NCI-H187 (cell line): ENCODE measurements at regions not wholly inside any gene's neighbourhood (a gene's known extent, or its start where the extent isn't known, plus 50 kb on each side); places are given as distances from the start of the nearest gene placed in this dataset.

ENCODE experiments used
- DNase-seq, 2 experiments: peaks; one replicate each; lab custom pipeline; 2025; lab: John Stamatoyannopoulos, UW

DNA sequence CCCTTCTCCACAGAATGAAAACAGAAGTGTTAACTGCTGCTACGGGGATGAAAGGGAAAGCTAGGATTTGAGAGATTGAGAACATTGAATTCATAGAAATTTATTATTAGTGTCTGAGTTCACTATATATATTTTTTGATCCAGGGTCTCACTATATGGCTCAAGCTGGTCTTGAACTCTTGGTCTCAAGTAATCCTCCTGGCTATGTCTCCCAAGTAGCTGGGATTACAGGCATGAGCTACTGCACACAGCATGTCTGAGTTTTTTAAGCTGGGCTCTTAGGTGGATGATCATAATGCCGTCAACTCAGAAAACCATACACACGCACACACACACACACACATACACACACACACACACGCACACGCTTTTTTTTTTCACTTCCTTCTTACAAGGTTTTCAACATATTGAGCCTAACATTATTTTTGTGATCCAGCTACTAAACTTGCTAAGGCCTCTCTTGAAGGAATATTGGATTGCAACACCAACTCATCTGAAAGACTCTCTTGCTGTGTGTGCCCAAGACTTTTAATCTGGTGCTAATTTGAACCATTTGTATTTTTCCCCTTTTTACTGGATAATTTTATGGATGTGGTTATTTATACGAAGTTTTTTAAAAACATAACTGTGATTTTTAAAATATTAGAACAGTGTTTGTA, 1045.4 kb downstream of the DTWD2 start:
- no peak for DNase-seq

DNA sequence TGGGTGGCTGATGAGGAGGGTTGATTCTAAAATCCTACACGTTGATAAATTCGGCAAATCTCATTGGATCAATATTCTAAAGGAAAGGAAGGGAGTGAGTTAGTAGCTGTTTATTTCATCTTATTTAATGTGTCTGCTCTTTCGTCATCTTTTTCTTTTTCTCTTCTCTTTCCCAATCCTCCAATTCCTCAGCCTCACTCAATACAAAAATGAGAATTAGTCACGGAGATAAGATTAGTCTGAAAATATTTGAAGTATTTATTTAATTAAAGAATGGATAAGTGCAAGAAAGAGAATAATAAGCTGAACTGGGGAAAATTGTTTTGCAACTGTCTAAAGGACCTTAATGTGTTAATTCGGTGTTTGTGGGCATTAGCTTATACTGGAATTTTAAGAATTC, 1095.1 kb downstream of the DTWD2 start:
- DNase-seq = no peak

DNA sequence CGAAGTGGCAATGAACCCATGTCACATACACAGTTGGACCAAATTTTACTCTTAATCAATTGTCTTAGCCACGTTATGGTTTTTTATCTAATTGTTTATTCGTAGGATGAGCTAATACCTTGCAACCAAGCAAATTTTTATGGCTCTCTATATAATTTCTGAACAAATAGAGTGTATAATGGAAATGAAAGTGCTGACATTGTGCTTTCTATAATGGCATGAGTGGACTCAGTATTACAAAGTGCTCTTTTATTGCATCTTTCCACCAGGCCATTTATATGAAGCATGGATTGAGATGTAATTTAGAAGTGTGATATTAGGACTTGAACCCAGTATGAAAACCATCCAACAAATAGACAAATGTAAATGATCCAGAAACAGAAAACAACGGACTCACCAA, 1096.0 kb downstream of the DTWD2 start:
- no peak for DNase-seq

DNA sequence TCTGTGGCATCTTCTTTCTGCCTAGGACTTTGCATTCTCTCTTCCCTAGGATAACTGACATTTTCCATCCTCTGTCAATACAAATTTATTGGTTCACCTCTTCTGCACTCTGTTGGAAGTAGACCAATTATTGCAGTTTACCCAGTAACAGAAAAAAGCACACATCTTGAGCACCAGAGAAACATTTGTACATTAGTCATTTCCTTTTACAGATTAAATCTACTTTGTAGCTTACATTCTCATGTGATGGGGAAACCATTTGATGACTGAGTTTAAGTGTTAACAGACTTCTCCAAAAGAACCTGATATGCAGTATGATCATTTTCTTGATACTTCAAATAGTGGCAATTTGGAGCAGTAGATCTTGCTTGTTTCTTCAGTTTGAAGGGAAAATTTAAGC, 1098.8 kb downstream of the DTWD2 start:
- DNase-seq = no peak

DNA sequence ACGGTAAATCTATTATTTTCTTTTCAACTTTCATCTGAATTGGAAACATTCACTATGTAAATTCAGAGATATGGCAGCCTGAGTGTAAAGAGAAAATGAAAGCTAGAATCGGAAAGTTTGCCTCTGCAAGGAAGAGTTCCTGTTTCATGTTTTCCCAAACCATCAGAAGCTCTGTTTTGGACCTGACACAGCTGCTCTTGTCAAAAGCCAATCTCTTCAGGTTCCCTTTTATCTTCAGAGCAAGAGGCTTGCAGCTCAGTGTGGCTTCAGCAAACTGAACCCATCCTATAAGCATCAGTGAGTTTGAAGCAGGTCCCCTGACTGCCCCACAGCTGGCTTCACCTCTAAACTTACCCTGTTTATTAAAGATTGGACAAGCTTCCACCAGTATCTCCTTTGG, 1099.7 kb downstream of the DTWD2 start:
- no peak for DNase-seq

DNA sequence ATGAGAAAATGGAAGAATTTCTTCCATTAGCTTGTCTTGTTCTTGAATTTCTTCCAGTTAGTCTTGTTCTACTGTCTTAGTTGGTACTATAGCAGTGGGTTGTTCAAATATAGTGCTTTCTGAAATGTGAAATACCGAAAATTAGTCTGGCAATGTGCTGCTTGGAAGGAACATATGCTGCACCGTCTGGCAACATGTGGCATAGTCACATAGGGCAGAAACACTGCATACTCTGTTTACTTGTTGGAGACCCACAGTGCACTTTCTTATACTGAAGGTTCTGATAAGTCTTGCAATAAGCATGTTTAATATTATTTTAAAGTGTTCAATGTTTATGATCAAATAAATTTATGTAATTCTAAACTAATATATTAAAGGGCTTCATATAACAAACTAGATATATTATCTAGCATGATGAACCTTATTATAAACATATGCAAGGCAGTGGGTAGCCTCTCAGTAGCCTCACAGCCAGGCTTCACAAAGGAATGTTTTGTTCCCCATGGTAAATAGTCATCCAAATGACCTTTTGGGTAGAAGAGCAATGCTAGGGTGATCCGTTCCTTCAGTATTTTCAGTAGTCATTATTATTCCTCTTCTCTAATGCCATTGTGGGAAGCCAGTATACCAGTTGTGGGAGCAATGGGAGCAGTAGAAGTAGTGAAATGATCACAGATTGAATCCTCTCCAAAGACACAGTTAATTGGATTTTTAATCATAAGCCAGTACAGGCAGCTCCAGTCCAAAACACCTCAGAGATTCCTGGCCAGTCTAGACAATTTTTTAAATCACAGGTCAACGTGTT, 1106.7 kb downstream of the DTWD2 start:
- DNase-seq = no peak

DNA sequence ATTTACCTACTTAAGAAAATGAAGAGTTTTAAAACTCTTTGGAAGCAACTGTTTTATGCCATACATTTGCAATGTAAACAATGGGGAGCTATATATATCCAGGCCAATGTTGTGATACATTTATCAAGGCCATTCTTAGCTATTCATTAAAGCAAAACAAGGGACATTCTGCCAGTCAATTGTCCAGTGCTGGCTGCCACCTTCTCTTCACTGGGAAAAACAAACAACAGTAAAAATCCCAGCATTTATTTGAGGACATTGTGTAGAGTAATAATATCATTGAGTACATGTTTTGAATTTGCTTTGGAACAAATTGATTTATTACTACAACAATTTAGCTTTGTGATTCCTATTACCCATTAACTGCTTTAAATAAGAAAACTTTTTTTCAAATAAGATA, 1107.4 kb downstream of the DTWD2 start:
- no peak for DNase-seq

DNA sequence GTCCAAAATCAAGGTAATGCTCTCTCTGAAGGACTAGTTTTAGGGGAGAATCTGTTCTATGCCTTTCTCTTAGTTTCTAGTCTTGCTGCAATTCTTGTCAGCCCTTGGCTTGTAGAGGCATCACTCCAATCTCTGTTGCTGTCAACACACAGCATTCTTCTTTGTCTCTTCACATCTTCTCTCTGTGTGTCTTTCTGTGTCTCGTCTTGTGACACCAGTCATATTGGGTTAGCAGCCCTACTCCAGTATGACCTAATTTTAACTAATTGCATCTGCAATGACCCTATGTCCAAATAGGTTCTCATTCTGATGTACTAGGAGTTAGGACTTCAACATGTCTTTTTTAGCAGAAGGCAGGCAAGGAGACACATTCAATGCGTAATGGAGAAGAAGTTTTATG, 1110.6 kb downstream of the DTWD2 start:
- no peak for DNase-seq

DNA sequence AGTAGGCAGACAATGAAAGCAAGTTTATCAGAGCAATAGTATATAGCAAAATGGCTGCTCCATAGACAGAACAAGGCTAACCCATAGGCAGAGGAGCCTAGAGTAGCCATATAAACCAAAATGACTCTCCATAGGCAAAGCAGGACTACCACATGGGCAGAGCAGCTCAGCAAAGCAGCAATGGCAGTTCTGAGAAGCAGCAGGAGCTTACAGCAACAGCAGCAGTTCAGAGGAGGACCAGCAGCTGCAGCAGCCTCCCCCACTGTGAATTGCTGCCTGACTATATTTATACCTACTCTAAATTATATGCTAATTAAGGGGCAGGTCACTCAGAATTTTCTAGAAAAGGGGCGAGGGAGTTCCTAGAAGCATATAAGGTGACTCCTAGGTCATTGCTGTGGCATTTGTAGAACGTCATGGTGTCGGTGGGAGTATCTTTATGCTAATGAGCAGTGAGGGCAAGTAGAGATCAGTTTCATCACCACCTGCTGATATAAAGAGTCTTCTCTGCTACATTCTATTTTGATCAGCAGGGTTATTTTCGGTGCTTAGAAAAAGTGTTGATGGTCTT, 1115.5 kb downstream of the DTWD2 start:
- no peak for DNase-seq

DNA sequence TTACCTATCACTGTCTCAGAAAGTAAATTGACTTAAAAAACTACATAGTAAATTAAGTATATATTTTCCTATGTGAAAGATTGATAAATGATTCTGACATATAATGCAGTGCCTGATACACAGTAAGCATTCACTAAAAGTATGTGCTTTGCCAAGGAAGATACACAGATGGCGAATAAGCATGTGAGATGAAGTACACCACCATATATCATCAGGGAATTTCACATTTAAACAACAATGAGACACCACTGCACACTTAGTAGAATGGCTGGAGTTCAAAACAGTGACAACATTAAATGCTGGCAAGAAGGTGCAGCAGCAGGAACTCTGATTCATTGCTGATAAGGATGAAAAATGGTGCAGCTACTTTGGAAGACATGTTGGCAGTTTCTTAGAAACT, 1118.8 kb downstream of the DTWD2 start:
- no peak for DNase-seq

DNA sequence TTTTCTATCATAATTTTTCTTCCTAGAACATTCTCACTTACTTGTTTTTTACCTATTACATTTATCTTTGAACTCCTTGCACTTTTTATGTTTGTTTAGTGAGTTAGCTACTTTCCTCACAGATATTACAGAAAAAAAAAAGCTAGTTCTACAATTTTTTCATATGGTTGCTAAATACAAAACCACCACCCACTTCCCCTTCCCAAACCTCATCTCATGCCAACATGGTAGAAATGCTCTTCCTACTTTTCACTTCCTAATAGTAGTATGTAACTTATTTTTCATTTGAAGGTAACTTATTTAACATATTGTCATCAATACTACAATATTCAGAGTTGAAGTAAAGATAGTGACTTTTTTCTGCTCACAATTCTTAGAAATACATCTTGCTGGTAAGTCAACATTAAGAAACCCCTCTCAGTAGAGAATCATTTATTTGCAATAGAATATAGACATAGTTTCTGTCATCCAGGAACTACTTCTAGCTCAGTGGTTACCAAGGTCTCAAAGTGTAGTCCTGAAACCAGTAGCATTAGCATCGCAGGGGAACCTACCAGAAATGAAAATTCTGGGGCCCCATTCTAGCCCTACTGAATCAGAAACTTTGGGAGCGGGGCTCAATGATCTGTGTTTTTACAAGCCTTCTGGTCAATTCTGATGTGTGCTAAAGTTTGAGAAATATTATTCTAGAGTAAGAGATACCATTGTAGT, 1124.6 kb downstream of the DTWD2 start:
- DNase-seq = no peak

DNA sequence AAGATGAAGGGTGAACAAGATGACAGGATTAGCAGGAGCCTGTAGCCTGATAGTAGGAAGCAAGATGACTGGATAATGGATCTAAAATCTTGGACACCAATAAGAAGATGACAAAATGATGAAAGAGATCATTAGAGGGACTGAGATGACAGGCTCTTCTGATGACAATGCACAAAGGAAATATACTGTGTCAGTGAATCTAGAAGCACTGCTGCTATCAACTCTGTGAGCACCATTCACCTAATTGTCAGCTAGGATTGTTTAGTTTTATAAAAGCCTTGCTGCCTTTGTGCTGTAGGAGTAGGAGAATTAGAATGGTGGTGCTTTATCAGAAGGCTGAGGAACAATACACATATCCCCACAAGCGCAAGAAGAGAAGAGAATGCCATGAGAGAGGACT, 1127.8 kb downstream of the DTWD2 start:
- no peak for DNase-seq

DNA sequence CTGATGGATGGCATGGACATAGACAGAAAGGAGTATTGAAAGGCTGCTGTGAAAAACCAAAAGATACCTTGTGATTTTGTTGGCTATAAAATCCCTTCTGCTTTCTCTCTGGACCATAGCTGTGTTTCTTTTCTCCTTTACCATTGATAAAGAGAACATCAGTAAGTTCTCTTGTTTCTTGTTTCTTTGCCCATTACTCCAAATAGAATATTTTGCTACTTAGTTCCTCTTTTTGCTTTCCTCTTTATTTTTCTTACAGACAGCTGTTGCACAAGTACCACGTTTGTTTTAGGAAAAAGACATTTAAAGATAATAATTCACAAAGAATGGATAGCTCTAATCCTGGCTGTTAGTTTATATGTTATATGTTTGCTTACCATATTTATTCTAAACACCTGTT, 1129.2 kb downstream of the DTWD2 start:
- no peak for DNase-seq

DNA sequence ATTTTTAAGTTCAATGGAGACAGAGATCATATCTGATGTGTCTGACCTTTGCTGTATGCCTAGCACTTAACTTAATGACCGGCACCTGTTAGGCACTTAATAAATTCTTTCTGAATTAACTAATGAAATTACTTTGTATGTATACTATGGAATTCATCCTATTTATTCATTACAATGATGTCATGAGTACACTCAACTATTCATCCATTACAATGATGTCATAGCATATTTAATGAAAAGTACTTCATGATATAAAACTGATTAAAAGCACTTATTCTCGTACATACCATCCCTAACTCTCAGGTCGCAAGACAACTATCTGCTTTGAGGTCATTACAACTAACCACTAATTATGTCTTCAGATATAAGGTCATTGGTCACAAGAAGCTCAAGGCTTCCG, 1131.6 kb downstream of the DTWD2 start:
- DNase-seq = no peak

DNA sequence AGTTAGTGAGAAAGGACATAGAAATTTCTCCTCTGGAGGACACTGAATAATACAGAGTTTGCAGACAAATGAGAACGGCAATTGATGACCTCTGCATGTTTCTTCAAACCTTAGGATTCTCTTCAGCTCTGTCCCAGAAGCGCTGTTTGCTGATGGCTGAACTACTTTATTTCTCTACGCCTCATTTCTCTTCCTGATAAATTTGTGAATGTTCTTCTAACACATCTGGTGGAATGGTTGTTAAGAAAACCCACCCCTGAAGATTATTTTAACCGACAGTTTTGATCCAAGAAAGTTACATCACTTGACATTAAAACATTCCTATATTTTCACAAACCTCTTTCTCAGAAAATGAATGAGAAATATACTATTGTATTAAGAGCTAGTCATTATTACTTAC, 1150.6 kb downstream of the DTWD2 start:
- DNase-seq = no peak

DNA sequence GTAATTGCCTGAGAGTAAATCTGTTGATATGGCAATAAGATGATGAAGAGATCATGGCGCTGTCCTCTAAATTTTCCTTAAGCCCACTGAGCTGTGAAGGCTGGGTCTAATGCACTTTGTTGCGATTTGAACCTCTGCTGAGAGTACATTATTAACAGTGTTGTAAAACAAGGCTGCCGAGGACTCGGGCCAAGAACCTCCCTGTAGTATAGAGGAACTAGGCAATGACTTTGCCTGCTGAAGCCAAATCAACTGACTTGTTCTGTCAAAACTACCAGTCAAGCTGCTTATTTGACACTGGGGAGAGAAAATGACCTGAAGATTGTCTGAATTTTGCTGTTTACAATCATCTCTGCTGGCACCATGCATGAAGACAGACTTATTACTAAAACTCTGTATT, 1154.7 kb downstream of the DTWD2 start:
- DNase-seq = no peak

DNA sequence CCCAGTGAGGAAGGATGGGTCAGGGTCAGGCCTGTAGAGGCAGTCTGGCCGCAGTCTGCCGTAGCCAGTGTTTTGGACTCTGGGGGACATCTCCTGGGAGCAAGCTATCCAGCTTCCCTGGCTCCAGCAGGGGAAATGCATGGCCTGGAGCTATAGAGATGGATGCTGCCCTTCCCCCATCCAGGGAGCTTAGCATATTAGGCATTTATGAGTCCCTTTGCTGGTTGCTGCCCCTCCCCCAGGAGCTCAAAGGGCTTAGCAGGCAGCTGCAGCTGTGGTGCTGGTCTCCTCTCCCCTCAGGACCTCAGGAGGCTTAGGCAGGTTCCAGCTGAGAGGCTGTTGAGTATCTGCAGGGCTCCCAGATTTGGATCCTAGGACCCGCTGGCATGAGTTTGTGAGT, 1158.7 kb downstream of the DTWD2 start:
- no peak for DNase-seq

DNA sequence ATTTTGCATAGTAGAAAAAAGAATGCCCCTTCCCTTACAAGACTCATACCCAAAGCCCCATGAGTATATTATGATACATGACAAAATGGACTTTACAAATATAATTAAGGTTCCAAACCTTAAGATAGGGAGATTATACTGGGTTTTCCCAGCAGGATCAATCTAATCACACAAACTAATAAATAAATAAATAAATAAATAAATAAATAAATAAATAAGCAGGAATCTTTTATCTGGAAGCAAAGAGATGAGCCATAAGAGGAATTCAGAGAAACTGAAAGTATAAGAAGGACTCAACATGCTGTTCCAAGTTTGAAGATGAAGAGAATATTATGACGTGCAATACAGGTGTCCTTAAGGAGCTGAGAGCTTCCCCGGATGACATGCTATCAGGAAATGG, 1174.5 kb downstream of the DTWD2 start:
- no peak for DNase-seq

DNA sequence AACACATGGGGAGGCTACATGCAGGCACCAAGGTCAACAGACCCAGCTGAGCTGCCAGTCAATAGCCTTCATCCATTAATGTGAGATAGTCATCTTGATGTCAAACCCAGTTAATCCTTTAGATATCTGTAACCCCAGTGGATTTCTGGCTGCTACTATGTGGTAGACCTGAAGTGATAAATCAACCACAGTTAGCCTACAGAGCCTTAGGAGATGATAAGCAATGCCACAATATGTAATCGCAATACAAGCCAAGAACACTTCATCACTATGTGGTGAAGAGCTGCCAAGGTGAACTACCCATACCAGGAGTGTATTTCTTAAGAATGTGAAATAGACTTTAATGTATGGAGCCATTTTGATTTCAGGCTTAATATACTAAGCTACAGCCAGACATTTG, 1175.5 kb downstream of the DTWD2 start:
- DNase-seq = no peak

DNA sequence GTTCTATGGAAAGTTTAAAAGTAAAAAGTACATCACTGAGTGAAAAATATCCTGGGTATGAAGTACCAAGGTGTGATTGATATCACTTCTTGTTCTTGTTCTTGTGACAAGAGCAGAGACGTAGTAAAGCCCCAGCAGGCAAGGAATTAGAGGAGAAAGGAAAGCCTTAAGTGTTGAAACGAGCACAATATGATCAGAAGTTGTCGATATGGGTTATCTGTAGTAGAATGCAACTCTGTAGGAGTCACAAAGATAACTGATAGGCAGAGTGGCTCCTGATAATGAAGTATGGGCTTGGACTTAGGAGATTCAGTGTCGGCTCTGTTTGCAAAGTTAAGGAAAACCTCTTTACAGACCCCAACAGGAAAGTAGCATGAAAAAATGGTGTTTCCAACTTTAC, 1179.1 kb downstream of the DTWD2 start:
- DNase-seq = no peak

DNA sequence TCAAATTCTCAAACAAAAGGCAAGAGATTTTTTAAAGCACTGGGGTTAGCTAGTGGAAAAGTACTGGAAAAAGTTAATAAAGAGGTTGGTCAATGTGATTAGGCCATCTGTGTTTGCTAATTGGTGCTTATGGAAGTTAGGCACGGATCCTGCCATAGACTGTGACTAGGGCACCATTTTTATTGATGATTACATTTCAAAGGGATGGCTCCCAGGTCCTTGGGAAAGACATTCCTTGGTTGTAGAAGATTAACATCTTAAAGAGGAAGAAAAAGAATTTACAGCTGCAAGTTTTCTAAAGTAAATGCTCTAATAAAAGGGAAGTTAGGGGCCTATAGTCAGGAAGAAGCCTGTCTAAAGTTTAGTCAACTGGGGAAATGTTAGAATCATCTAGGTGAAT, 1183.3 kb downstream of the DTWD2 start:
- DNase-seq = no peak

DNA sequence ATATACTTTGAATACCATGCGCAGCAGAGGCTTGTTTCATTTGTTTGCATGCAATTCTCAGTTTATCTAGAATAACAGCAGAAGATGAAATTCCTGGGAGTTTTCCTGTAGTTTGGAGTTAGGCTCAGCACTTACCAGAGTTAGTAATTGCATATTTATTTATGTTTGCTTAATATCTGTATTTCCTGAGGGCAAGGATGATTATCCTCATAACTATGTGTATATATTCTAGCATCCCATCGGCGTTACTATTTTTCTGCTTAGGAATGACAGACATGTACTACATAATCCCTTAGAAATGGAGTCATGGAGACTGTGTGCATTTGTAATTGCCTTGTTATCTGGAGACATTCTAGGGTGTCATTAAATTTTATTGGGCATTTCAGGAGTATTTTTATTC, 1184.8 kb downstream of the DTWD2 start:
- DNase-seq = no peak

DNA sequence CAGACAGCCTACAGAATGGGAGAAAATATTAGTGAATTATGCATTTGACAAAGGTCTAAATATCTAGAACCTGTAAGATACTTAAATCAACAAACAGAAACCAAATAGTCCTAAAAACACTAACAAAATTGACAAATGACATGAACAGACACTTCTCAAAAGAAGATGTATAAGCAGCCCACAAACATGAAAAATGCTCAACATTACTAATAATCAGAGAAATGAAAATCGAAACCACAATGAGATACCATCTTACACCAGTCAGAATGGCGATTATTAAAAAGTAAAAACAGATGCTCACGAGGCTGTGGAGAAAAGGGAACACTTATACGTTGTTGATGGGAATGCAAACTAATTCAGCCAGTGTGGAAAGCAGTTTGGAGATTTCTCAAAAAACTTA, 1186.8 kb downstream of the DTWD2 start:
- DNase-seq = no peak
